ENCODE measurements at regions not wholly inside any gene's neighbourhood (a gene's known extent, or its start where the extent isn't known, plus 50 kb on each side); places are given as distances from the start of the nearest gene placed in this dataset.

GRCh38 chr12:41897593-41897992 is 247.1 kb downstream of the GXYLT1 start:
- H3K36me3 ChIP-seq (ENCODE audit: control insufficient read depth, low read length), result no peaks in the 10 kb centered on the region
- H3K79me2 ChIP-seq (ENCODE audit: control insufficient read depth, low read length), result no peaks in the 10 kb centered on the region
- TF ChIP-seq CTCF (IDR thresholded peaks at IDR 0.05; ENCODE audit: low read depth, low read length, poor library complexity, severe bottlenecking) (no peak), EZH2phosphoT487 (IDR thresholded peaks at IDR 0.05; ENCODE audit: borderline replicate concordance, low read length) (no peak)
- H3K9me2 ChIP-seq (replicated peaks; ENCODE audit: control insufficient read depth, low read length), result no peaks in the 10 kb centered on the region
- no peak overlapping the region for H3K4me3 ChIP-seq (ENCODE audit: low read length)
- H3K27me3 ChIP-seq (ENCODE audit: control insufficient read depth, low read length), result no peaks in the 10 kb centered on the region
- H3K9me3 ChIP-seq (ENCODE audit: control insufficient read depth, insufficient read depth, low read length), result no peaks in the 10 kb centered on the region
- H3K27ac ChIP-seq (ENCODE audit: low read depth, low read length), result no peak overlapping the region
- H4K20me1 ChIP-seq (ENCODE audit: control insufficient read depth, insufficient read depth, low read depth, low read length), result no peaks in the 10 kb centered on the region
- H3F3A ChIP-seq (ENCODE audit: control insufficient read depth, insufficient read depth), result no peaks in the 10 kb centered on the region
- no peak overlapping the region for H3K4me2 ChIP-seq (ENCODE audit: low read length)
- no peaks in the 10 kb centered on the region for H3K4me1 ChIP-seq (ENCODE audit: control insufficient read depth, low read length)

GRCh38 chr12:41893491-41893890 is 251.2 kb downstream of the GXYLT1 start:
- Histone ChIP-seq H3F3A (ENCODE audit: control insufficient read depth, insufficient read depth) (no peaks in the 10 kb centered on the region), H3K79me2 (ENCODE audit: control insufficient read depth, low read length) (no peaks in the 10 kb centered on the region), H3K27me3 (ENCODE audit: control insufficient read depth, low read length) (no peaks in the 10 kb centered on the region), H3K9me2 (replicated peaks; ENCODE audit: control insufficient read depth, low read length) (no peaks in the 10 kb centered on the region), H3K4me3 (ENCODE audit: low read length) (no peak overlapping the region), H3K36me3 (ENCODE audit: control insufficient read depth, low read length) (no peaks in the 10 kb centered on the region), H4K20me1 (ENCODE audit: control insufficient read depth, insufficient read depth, low read depth, low read length) (no peaks in the 10 kb centered on the region), H3K27ac (ENCODE audit: low read depth, low read length) (no peak overlapping the region), H3K4me2 (ENCODE audit: low read length) (no peak overlapping the region), H3K4me1 (ENCODE audit: control insufficient read depth, low read length) (no peaks in the 10 kb centered on the region), H3K9me3 (ENCODE audit: control insufficient read depth, insufficient read depth, low read length) (no peaks in the 10 kb centered on the region)
- TF ChIP-seq CTCF (IDR thresholded peaks at IDR 0.05; ENCODE audit: low read depth, low read length, poor library complexity, severe bottlenecking) (no peak), EZH2phosphoT487 (IDR thresholded peaks at IDR 0.05; ENCODE audit: borderline replicate concordance, low read length) (no peak)

GRCh38 chr12:41892302-41892701 is 252.4 kb downstream of the GXYLT1 start:
- Histone ChIP-seq H3K4me3 (ENCODE audit: low read length) (no peak overlapping the region), H4K20me1 (ENCODE audit: control insufficient read depth, insufficient read depth, low read depth, low read length) (no peaks in the 10 kb centered on the region), H3K27ac (ENCODE audit: low read depth, low read length) (no peak overlapping the region), H3K4me2 (ENCODE audit: low read length) (no peak overlapping the region), H3K9me2 (replicated peaks; ENCODE audit: control insufficient read depth, low read length) (no peaks in the 10 kb centered on the region), H3K79me2 (ENCODE audit: control insufficient read depth, low read length) (no peaks in the 10 kb centered on the region), H3F3A (ENCODE audit: control insufficient read depth, insufficient read depth) (no peaks in the 10 kb centered on the region), H3K36me3 (ENCODE audit: control insufficient read depth, low read length) (no peaks in the 10 kb centered on the region), H3K27me3 (ENCODE audit: control insufficient read depth, low read length) (no peaks in the 10 kb centered on the region), H3K4me1 (ENCODE audit: control insufficient read depth, low read length) (no peaks in the 10 kb centered on the region), H3K9me3 (ENCODE audit: control insufficient read depth, insufficient read depth, low read length) (no peaks in the 10 kb centered on the region)
- TF ChIP-seq EZH2phosphoT487 (IDR thresholded peaks at IDR 0.05; ENCODE audit: borderline replicate concordance, low read length) (no peak), CTCF (IDR thresholded peaks at IDR 0.05; ENCODE audit: low read depth, low read length, poor library complexity, severe bottlenecking) (no peak)

- no peaks in the 10 kb centered on the region for H3K4me1 ChIP-seq (ENCODE audit: control insufficient read depth, low read length)
Observed at GRCh38 chr12:41891226-41891625, 253.4 kb downstream of the GXYLT1 start.

More at GRCh38 chr12:41891226-41891625, 253.4 kb downstream of the GXYLT1 start:
- no peak overlapping the region for H3K27ac ChIP-seq (ENCODE audit: low read depth, low read length)
- no peaks in the 10 kb centered on the region for H3K79me2 ChIP-seq (ENCODE audit: control insufficient read depth, low read length)
- no peaks in the 10 kb centered on the region for H3F3A ChIP-seq (ENCODE audit: control insufficient read depth, insufficient read depth)
- no peaks in the 10 kb centered on the region for H3K27me3 ChIP-seq (ENCODE audit: control insufficient read depth, low read length)
- H4K20me1 ChIP-seq (ENCODE audit: control insufficient read depth, insufficient read depth, low read depth, low read length), result no peaks in the 10 kb centered on the region
- no peak overlapping the region for H3K4me2 ChIP-seq (ENCODE audit: low read length)
- TF ChIP-seq CTCF (IDR thresholded peaks at IDR 0.05; ENCODE audit: low read depth, low read length, poor library complexity, severe bottlenecking), result no peak
- no peak for TF ChIP-seq EZH2phosphoT487 (IDR thresholded peaks at IDR 0.05; ENCODE audit: borderline replicate concordance, low read length)
- no peak overlapping the region for H3K4me3 ChIP-seq (ENCODE audit: low read length)
- no peaks in the 10 kb centered on the region for H3K36me3 ChIP-seq (ENCODE audit: control insufficient read depth, low read length)
- H3K9me3 ChIP-seq (ENCODE audit: control insufficient read depth, insufficient read depth, low read length), result no peaks in the 10 kb centered on the region
- H3K9me2 ChIP-seq (replicated peaks; ENCODE audit: control insufficient read depth, low read length), result no peaks in the 10 kb centered on the region

Data from DOHH2 (cell line).